ENCODE measurements at regions not wholly inside any gene's neighbourhood (a gene's known extent, or its start where the extent isn't known, plus 50 kb on each side); places are given as distances from the start of the nearest gene placed in this dataset.

GRCh38 chr2:167553635-167554034 is 665.4 kb downstream of the XIRP2 start:
- no peak for DNase-seq (ENCODE audit: low spot score in 2 of 2)
- WGBS, 2 donors, result 96 to 99% methylated on average over 2 of the region's 2 CpGs
- no peak for TF ChIP-seq CTCF (IDR thresholded peaks at IDR 0.05)
- no peak for TF ChIP-seq POLR2A (IDR thresholded peaks at IDR 0.05)
- TF ChIP-seq EP300 (IDR thresholded peaks at IDR 0.05), result no peak
- Histone ChIP-seq H3K36me3 (no peaks in the 10 kb centered on the region), H3K9me3 (peaks cover 0 to 5% (median 0%) of the 10 kb centered on the region in 4 donors), H3K27ac (no peak overlapping the region), H3K4me1 (peaks cover 0 to 5% (median 0%) of the 10 kb centered on the region in 4 donors), H3K4me3 (no peak overlapping the region), H3K27me3 (no peaks in the 10 kb centered on the region)

- WGBS, 2 donors, result 53 to 58% methylated on average over 4 of the region's 4 CpGs
- TF ChIP-seq CTCF (IDR thresholded peaks at IDR 0.05) (no peak), POLR2A (IDR thresholded peaks at IDR 0.05) (no peak), EP300 (IDR thresholded peaks at IDR 0.05) (no peak)
- no peak for DNase-seq (ENCODE audit: low spot score in 2 of 2)
- Histone ChIP-seq H3K27ac (no peak overlapping the region), H3K27me3 (no peaks in the 10 kb centered on the region), H3K9me3 (no peaks in the 10 kb centered on the region), H3K4me3 (no peak overlapping the region), H3K4me1 (peaks cover 0 to 5% (median 0%) of the 10 kb centered on the region in 4 donors), H3K36me3 (no peaks in the 10 kb centered on the region)
Measured at GRCh38 chr2:167551416-167551815, 663.1 kb downstream of the XIRP2 start.

GRCh38 chr2:167550448-167550847 is 662.2 kb downstream of the XIRP2 start:
- H3K9me3 ChIP-seq, result no peaks in the 10 kb centered on the region

GRCh38 chr2:167548396-167548795 is 660.1 kb downstream of the XIRP2 start:
- WGBS, 2 donors, result 79 to 86% methylated on average over 2 of the region's 2 CpGs
- no peaks in the 10 kb centered on the region for H3K36me3 ChIP-seq
- H3K4me1 ChIP-seq, result peaks cover 0 to 5% (median 0%) of the 10 kb centered on the region in 4 donors
- H3K27ac ChIP-seq, result no peak overlapping the region
- H3K27me3 ChIP-seq, result no peaks in the 10 kb centered on the region
- TF ChIP-seq POLR2A (IDR thresholded peaks at IDR 0.05), result no peak
- no peak for TF ChIP-seq CTCF (IDR thresholded peaks at IDR 0.05)
- TF ChIP-seq EP300 (IDR thresholded peaks at IDR 0.05), result no peak
- no peak overlapping the region for H3K4me3 ChIP-seq
- no peak for DNase-seq (ENCODE audit: low spot score in 2 of 2)
- H3K9me3 ChIP-seq, result no peaks in the 10 kb centered on the region

More at GRCh38 chr2:167550448-167550847, 662.2 kb downstream of the XIRP2 start:
- WGBS, 2 donors, result 91 to 93% methylated on average over 1 of the region's 1 CpG
- Histone ChIP-seq H3K4me3 (no peak overlapping the region), H3K27me3 (no peaks in the 10 kb centered on the region), H3K4me1 (peaks cover 0 to 5% (median 0%) of the 10 kb centered on the region in 4 donors), H3K27ac (no peak overlapping the region), H3K36me3 (no peaks in the 10 kb centered on the region)
- no peak for DNase-seq (ENCODE audit: low spot score in 2 of 2)
- TF ChIP-seq CTCF (IDR thresholded peaks at IDR 0.05) (no peak), EP300 (IDR thresholded peaks at IDR 0.05) (no peak), POLR2A (IDR thresholded peaks at IDR 0.05) (no peak)

- 95 to 98% methylated on average over 19 of the region's 19 CpGs for WGBS, 2 donors
- Histone ChIP-seq H3K27me3 (no peaks in the 10 kb centered on the region), H3K27ac (no peak overlapping the region), H3K4me3 (no peak overlapping the region), H3K9me3 (no peaks in the 10 kb centered on the region), H3K4me1 (no peaks in the 10 kb centered on the region), H3K36me3 (no peaks in the 10 kb centered on the region)
- TF ChIP-seq CTCF (IDR thresholded peaks at IDR 0.05), result no peak
- no peak for TF ChIP-seq EP300 (IDR thresholded peaks at IDR 0.05)
- no peak for TF ChIP-seq POLR2A (IDR thresholded peaks at IDR 0.05)
- DNase-seq (ENCODE audit: low spot score in 2 of 2), result no peak
Measured at GRCh38 chr2:167544602-167545001, 656.3 kb downstream of the XIRP2 start.
